GM21825 (cell line): ENCODE measurements at regions not wholly inside any gene's neighbourhood (a gene's known extent, or its start where the extent isn't known, plus 50 kb on each side); places are given as distances from the start of the nearest gene placed in this dataset.

Experiments
- ATAC-seq: cut with Tn5 transposase; IDR thresholded peaks from one replicate; pipeline ENCODE4 v1.9.1; 2021; ENCODE audit warnings: mild to moderate bottlenecking, moderate library complexity; ENCODE audit not compliant: unreplicated experiment

DNA sequence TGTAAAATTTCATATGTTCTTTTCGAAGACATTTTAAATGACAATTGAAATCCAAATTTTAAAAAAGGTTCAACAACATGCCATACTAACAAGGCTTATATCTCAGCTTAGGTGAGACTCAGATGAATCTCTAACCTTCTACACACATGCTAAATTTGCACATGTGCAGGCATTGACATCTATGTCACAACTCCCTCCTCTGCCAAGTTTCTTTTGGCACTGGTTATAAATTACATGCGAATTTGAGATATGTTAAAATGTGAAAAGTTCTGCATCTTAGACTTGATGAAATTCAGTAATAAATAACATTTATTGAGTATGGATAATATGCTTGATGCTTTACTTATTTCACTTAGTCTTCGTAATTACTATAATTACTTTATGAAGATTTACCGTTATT is 234.3 kb downstream of the TLE4 start:
- ATAC-seq: no peak

DNA sequence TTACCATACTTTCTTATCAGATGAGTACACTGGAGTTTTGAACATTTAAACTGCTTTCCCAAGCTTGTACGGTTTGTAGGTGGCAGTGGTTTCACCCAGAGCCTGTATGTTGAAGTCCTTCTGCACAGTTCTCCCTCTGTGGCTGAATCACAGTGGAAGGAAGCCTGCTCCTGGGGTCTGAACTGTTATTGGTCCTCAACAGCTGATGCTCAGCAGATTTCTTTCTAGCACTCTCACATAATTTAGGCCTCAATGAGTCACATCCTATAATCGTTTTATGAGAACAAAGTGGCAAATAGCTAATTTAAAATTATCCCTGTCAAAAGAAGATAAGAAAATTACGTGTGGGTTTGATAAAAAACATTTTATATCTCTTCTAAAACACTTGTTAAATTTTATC is 229.7 kb downstream of the TLE4 start:
- no peak for ATAC-seq

GRCh38 chr9:79800578-79800977 is 228.8 kb downstream of the TLE4 start:
- ATAC-seq: no peak

DNA sequence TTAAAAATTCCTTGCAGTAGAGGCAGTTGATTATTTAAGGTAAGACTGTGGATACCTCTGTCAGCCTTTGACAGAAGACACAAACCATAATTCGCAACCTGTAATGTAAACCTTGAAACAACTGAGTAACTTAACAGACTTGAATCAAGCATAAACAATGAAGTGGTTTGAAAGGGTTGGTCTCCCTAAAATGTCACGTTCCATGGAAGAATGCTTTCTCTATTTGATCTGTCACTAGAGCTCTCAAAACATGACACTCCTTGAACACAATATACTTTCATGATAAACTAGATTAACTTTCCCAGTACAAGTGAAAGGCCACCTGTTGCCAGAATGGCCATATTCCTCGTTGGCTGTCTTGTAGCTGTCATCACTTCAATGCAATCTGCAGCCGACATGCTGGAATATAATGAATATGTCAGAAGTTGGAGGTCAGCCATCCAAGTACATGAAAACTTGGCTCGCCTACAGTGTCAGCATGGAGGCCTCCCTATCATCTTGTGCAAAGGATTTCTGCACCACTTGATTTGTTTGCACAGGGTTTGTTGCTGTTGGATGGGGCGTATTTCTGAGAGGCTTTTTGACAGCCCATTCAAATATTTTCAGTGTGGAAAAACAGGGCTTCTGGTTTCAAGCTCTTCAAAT is 228.0 kb downstream of the TLE4 start:
- ATAC-seq: no peak

GRCh38 chr9:79798450-79798849 is 226.7 kb downstream of the TLE4 start:
- ATAC-seq: no peak

GRCh38 chr9:79796411-79796810 is 224.6 kb downstream of the TLE4 start:
- no peak for ATAC-seq

DNA sequence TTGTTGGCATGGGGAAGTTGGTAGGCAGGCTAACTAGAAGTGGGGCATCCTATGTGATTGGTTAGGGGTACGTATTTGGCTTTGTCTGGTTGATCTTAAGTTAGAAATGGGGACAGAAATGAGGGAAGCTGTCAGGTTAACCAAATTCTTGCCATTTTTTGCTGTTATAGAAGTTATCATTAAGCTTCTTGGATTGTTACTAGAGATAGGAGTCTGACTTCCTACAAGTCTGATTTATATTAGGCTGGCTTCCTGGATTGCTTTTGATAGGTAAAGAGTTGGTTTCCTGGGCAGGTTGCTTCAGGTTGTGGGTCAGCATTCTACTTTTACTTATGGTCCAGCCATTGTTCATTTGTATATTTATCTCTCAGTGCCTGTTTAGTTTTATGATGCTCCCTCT is 216.9 kb downstream of the TLE4 start:
- ATAC-seq: no peak

DNA sequence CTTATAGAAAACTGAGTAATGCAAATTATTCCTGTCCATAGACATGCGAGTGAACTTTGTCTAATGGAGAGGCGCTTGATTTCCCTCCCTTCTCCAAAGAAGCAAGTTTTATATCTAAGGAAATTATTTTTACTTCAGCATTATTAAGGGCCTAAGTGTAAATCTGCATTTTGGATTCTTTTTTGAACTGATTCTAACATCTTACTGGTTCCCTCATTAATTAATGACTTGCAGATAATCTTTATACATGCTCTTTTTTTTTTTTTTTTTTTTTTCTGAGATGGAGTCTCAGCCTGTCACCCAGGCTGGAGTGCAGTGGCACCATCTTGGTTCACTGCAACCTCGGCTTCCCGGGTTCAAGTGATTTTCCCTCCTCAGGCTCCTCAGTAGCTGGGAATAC is 209.5 kb downstream of the TLE4 start:
- ATAC-seq: no peak

DNA sequence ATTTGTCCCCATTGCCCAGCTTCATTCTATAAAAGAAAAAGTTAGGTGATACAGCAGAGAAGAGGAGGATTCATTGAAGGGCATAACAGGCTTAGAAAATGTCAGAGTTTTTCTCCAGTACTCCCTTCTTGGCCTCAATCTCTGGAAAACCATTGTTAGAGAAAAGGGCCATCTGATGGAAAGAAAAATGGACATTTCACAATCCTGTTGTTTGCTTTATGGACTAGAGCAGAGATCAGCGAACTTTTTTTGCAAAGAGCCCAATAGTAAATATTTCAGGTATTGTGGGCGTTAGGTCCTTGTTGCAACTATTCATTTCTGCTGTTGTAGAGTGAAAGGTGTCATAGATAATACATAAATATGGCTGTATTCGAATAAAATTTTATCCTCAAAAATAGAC is 208.8 kb downstream of the TLE4 start:
- ATAC-seq: no peak

GRCh38 chr9:79779901-79780300 is 208.1 kb downstream of the TLE4 start:
- no peak for ATAC-seq

DNA sequence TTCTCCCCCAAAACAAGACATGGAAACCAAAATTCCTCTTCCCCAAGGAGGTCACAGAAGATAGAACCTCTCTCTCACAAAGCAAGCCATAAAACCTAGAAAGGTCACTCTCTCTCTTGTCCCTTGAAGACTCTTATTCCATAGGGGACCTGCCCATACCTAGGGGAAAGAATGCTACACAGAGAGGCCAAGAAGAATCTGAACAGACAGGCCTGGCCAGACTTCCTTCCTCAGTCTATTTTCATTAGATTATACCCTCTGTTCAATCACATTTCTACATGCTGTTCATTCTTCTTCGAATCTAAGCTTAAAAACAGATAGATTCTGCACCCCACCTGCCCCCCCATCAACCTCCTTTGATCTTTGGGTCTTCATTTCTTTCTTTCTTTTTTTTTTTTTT is 206.8 kb downstream of the TLE4 start:
- no peak for ATAC-seq

DNA sequence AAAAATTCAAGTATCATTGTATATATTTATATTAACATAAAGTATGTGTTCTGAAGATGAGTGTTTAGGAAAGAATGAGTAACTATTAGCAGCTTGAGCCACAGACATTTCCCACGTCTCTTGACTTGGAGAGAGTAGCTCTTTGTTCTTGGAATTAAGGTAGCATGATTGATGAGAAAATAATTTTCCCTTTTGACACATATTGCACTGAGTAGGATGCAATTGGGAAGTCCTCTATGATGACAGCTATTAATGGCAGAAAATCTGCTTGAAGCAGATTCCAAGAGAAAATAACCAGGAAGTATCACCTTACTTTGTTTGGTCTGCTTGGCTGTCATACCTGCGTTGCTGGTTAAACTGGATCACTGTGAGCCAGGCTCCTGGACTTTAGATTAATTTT is 204.8 kb downstream of the TLE4 start:
- ATAC-seq: no peak
